Neural progenitor cell (in vitro differentiated cells): ENCODE measurements at regions not wholly inside any gene's neighbourhood (a gene's known extent, or its start where the extent isn't known, plus 50 kb on each side); places are given as distances from the start of the nearest gene placed in this dataset.

ENCODE experiments used
- DNase-seq: peaks from one replicate; pipeline ENCODE4 v3.0.0-alpha.2; 2016; ENCODE audit warnings: low spot score
- H2AFZ ChIP-seq: fragments of 200-600 bp; sonication (generic); replicated peaks from 2 replicates; pipeline ENCODE4 v1.6.1; 2016; ENCODE audit warnings: antibody characterized with exemption
- H3F3A ChIP-seq: fragments of 200-600 bp; sonication (generic); 2 replicates; pipeline ENCODE4 v1.6.1; 2016; ENCODE audit warnings: antibody characterized with exemption, low read depth
- H3K27ac ChIP-seq: fragments of 200-600 bp; sonication (generic); 2 replicates; pipeline ENCODE4 v1.5.1; 2016; ENCODE audit warnings: mild to moderate bottlenecking
- H3K27me3 ChIP-seq: fragments of 200-600 bp; sonication (generic); 2 replicates; pipeline ENCODE4 v1.6.1; 2016; ENCODE audit warnings: mild to moderate bottlenecking, moderate library complexity
- H3K36me3 ChIP-seq: fragments of 200-600 bp; sonication (generic); 2 replicates; pipeline ENCODE4 v1.5.1; 2016
- H3K4me1 ChIP-seq: fragments of 200-600 bp; sonication (generic); 2 replicates; pipeline ENCODE4 v1.6.1; 2016; ENCODE audit warnings: mixed run types
- H3K4me2 ChIP-seq: fragments of 200-600 bp; sonication (generic); 2 replicates; pipeline ENCODE4 v1.6.1; 2016
- H3K4me3 ChIP-seq: fragments of 200-600 bp; sonication (generic); 2 replicates; pipeline ENCODE4 v1.5.1; 2016
- H3K79me2 ChIP-seq: fragments of 200-600 bp; sonication (generic); 2 replicates; pipeline ENCODE4 v1.6.1; 2016; ENCODE audit warnings: low read depth
- H3K9ac ChIP-seq: fragments of 200-600 bp; sonication (generic); 2 replicates; pipeline ENCODE4 v1.6.1; 2016
- H3K9me3 ChIP-seq: fragments of 200-600 bp; sonication (generic); 2 replicates; pipeline ENCODE4 v1.5.1; 2016; ENCODE audit warnings: low read depth
- H4K20me1 ChIP-seq: fragments of 200-600 bp; sonication (generic); 2 replicates; pipeline ENCODE4 v1.6.1; 2016; ENCODE audit warnings: low read depth
- H3K27ac Mint-ChIP-seq: 3 replicates; pipeline ENCODE4 v1.8.0; 2021; ENCODE audit warnings: mixed read lengths
- H3K27me3 Mint-ChIP-seq: 2 replicates; pipeline ENCODE4 v1.8.0; 2022; ENCODE audit warnings: low read depth, mild to moderate bottlenecking, inconsistent platforms, moderate library complexity, mixed read lengths; ENCODE audit not compliant: insufficient read depth
- H3K36me3 Mint-ChIP-seq: 3 replicates; pipeline ENCODE4 v1.8.0; 2021; ENCODE audit warnings: mixed read lengths
- H3K4me1 Mint-ChIP-seq: 3 replicates; pipeline ENCODE4 v1.8.0; 2021; ENCODE audit warnings: mixed read lengths
- H3K4me3 Mint-ChIP-seq: 3 replicates; pipeline ENCODE4 v1.8.0; 2021; ENCODE audit warnings: mild to moderate bottlenecking, moderate library complexity, mixed read lengths
- H3K9me3 Mint-ChIP-seq: 3 replicates; pipeline ENCODE4 v1.8.0; 2020; ENCODE audit warnings: mixed read lengths
- EZH2 ChIP-seq: fragments of 200-600 bp; sonication (generic); IDR thresholded peaks from 2 replicates; pipeline ENCODE4 v1.6.1; 2017; ENCODE audit warnings: antibody characterized with exemption, mild to moderate bottlenecking, moderate library complexity
- EZH2phosphoT487 ChIP-seq: fragments of 200-600 bp; sonication (generic); IDR thresholded peaks from 2 replicates; pipeline ENCODE4 v1.6.1; 2017; ENCODE audit warnings: antibody characterized with exemption
- TF ChIP-seq, protein P1 (sequence below): fragments of 200-600 bp; sonication (generic); IDR thresholded peaks from 2 replicates; pipeline ENCODE4 v1.5.1; 2017; ENCODE audit warnings: antibody characterized with exemption, mild to moderate bottlenecking

- TF ChIP-seq EZH2phosphoT487: no peak
- TF ChIP-seq EZH2: no peak
- TF ChIP-seq, protein P1, sequence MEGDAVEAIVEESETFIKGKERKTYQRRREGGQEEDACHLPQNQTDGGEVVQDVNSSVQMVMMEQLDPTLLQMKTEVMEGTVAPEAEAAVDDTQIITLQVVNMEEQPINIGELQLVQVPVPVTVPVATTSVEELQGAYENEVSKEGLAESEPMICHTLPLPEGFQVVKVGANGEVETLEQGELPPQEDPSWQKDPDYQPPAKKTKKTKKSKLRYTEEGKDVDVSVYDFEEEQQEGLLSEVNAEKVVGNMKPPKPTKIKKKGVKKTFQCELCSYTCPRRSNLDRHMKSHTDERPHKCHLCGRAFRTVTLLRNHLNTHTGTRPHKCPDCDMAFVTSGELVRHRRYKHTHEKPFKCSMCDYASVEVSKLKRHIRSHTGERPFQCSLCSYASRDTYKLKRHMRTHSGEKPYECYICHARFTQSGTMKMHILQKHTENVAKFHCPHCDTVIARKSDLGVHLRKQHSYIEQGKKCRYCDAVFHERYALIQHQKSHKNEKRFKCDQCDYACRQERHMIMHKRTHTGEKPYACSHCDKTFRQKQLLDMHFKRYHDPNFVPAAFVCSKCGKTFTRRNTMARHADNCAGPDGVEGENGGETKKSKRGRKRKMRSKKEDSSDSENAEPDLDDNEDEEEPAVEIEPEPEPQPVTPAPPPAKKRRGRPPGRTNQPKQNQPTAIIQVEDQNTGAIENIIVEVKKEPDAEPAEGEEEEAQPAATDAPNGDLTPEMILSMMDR: no peak
Measured at GRCh38 chr16:79786389-79786788, 185.9 kb upstream of the MAF start.

GRCh38 chr16:79784007-79784406 is 183.5 kb upstream of the MAF start:
- Mint-ChIP-seq H3K9me3 (no peaks in the 10 kb centered on the region), H3K27ac (no peak overlapping the region), H3K36me3 (no peaks in the 10 kb centered on the region), H3K27me3 (no peaks in the 10 kb centered on the region), H3K4me1 (no peaks in the 10 kb centered on the region), H3K4me3 (no peak overlapping the region)
- Histone ChIP-seq H3K27me3 (no peaks in the 10 kb centered on the region), H3K4me2 (no peak overlapping the region), H2AFZ (no peak overlapping the region), H3K27ac (no peak overlapping the region), H3K4me3 (no peak overlapping the region), H3K9me3 (no peaks in the 10 kb centered on the region), H3K9ac (no peak overlapping the region), H3K4me1 (no peaks in the 10 kb centered on the region), H4K20me1 (no peaks in the 10 kb centered on the region), H3K79me2 (no peaks in the 10 kb centered on the region), H3K36me3 (no peaks in the 10 kb centered on the region), H3F3A (no peaks in the 10 kb centered on the region)
- TF ChIP-seq, protein P1: no peak
- TF ChIP-seq EZH2phosphoT487: no peak
- TF ChIP-seq EZH2: no peak
- no peak for DNase-seq

More at GRCh38 chr16:79786389-79786788, 185.9 kb upstream of the MAF start:
- Histone ChIP-seq H3K27me3 (no peaks in the 10 kb centered on the region), H3K27ac (no peak overlapping the region), H2AFZ (no peak overlapping the region), H3K79me2 (no peaks in the 10 kb centered on the region), H3K36me3 (no peaks in the 10 kb centered on the region), H3K9ac (no peak overlapping the region), H3K4me2 (no peak overlapping the region), H3F3A (no peaks in the 10 kb centered on the region), H3K4me1 (no peaks in the 10 kb centered on the region), H3K9me3 (no peaks in the 10 kb centered on the region), H3K4me3 (no peak overlapping the region), H4K20me1 (no peaks in the 10 kb centered on the region)
- H3K4me1 Mint-ChIP-seq: no peaks in the 10 kb centered on the region
- no peak for DNase-seq
- no peaks in the 10 kb centered on the region for H3K9me3 Mint-ChIP-seq
- no peaks in the 10 kb centered on the region for H3K36me3 Mint-ChIP-seq
- no peaks in the 10 kb centered on the region for H3K27me3 Mint-ChIP-seq
- no peak overlapping the region for H3K27ac Mint-ChIP-seq
- no peak overlapping the region for H3K4me3 Mint-ChIP-seq

- Histone ChIP-seq H3K4me1 (peaks cover 6% of the 10 kb centered on the region), H3K79me2 (no peaks in the 10 kb centered on the region), H3K36me3 (no peaks in the 10 kb centered on the region), H3K9me3 (no peaks in the 10 kb centered on the region), H2AFZ (no peak overlapping the region), H3K9ac (no peak overlapping the region), H3K27ac (no peak overlapping the region), H3K27me3 (no peaks in the 10 kb centered on the region), H3F3A (no peaks in the 10 kb centered on the region), H3K4me2 (no peak overlapping the region), H4K20me1 (no peaks in the 10 kb centered on the region), H3K4me3 (no peak overlapping the region)
- H3K27ac Mint-ChIP-seq: no peak overlapping the region
- H3K36me3 Mint-ChIP-seq: no peaks in the 10 kb centered on the region
- no peak for DNase-seq
- H3K4me3 Mint-ChIP-seq: no peak overlapping the region
- TF ChIP-seq, protein P1: no peak
- TF ChIP-seq EZH2phosphoT487 (no peak), EZH2 (no peak)
- peaks cover 3% of the 10 kb centered on the region for H3K27me3 Mint-ChIP-seq
- H3K4me1 Mint-ChIP-seq: peaks cover 2% of the 10 kb centered on the region
- no peaks in the 10 kb centered on the region for H3K9me3 Mint-ChIP-seq
Measured at GRCh38 chr16:79777679-79778078, 177.1 kb upstream of the MAF start.
